ENCODE measurements at regions not wholly inside any gene's neighbourhood (a gene's known extent, or its start where the extent isn't known, plus 50 kb on each side); places are given as distances from the start of the nearest gene placed in this dataset.

DNA sequence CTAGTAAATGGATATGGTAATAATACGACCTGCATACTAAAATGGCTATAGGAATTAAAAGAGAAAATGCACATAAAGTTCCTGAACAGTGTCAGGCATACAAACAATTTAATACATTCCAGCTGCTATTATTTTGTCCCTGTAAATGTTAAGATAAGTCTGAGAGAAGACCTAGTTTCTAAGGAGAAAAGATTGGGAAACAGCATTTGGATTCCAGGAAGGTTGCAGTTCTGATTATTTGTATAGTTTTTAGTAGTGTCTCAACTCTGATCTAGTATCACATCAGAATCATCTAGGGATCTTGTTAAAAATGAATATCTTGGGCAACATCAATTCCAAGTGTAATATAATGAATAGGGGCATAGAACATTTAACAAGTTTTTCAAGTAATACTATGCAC lies 905.7 kb downstream of the NSUN3 start:
- DNase-seq (ENCODE audit: low spot score) (no peak), FAIRE-seq (no peak)

GRCh38 chr3:94972066-94972465 lies 909.2 kb downstream of the NSUN3 start:
- no peak for FAIRE-seq
- DNase-seq (ENCODE audit: low spot score), result no peak

- FAIRE-seq, result no peak
- no peak for DNase-seq (ENCODE audit: low spot score)
These were observed 915.2 kb downstream of the NSUN3 start for GRCh38 chr3:94978084-94978483.

DNA sequence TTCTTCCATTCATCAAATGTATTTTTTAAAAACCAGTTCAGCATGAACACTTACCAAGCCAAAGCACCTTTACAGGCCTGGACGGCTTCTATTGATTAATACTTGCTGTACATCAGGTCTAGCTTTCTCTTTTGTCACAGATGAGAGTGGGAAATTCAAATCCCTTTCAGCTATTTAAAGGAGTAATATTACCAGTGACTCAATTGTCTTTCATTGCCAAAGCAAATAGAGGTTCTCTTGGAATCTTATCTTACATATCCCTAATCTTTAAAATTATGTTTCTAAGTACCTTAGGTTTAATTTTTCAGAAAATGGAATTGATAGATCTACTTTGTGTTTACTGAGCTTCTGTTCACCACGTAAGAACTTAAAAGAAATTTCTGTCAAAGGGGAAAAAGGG lies 922.9 kb downstream of the NSUN3 start:
- no peak for FAIRE-seq

DNA sequence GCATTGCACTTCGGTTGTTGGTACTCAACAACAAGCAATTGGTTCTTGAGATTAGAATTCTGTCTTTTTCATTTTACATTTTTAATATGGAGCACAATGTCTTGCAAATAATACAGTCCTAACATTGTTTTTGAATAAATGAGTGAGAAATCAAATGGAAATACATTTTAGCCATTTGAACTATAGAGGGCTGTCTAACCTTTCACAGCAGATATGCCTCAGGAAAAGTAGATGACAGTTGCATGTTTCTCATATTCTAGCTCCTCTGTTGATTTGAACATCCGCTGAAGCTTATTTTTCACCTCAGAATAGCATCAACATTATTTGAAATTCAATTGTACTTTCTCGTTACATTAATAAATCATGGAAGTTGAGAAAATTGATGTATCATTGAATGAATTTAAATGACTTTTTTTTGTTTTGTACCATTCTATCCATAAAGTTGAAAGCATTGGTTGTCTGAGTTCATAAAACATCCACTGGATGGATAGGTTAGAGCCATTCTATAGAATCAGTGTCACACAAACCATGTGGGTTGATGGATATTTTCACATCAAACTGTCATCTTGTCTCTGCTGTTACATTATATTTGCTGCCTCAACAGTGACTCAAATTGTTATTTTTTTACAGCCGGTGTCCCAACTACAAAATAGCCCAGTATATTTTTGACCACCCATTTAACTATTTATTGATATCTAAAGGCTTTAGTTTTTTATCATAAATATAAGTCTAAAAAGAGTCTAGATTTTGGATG lies 928.3 kb downstream of the NSUN3 start:
- DNase-seq (ENCODE audit: low spot score) (no peak), FAIRE-seq (no peak)

More for the DNA sequence above, 922.9 kb downstream of the NSUN3 start:
- no peak for DNase-seq (ENCODE audit: low spot score)

DNA sequence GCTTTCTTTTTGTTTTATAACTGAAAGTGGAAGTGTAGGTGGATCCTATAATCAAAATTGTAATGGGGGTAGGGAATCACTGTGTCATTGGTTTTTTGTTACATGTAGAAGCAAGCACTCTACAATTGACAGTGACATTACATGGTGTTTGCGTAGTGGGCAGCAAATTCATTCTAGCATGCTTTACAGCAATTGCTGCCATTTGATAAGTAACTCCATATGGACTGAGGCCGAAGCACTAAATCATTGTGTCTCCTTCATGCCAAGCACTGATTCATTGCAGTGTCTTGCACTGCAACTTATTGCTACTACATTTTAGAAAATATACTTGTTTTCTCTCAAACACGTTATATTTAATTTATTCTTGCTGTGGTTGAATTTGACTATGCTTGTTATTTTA lies 933.9 kb downstream of the NSUN3 start:
- FAIRE-seq (no peak), DNase-seq (ENCODE audit: low spot score) (no peak)

GRCh38 chr3:95002438-95003046 lies 939.7 kb downstream of the NSUN3 start:
- FAIRE-seq, result no peak
- no peak for DNase-seq (ENCODE audit: low spot score)

- no peak for DNase-seq (ENCODE audit: low spot score)
These were observed 965.8 kb downstream of the NSUN3 start for GRCh38 chr3:95028688-95029087.

GRCh38 chr3:95029644-95030043 lies 966.8 kb downstream of the NSUN3 start:
- DNase-seq (ENCODE audit: low spot score), result no peak
- FAIRE-seq, result no peak

More at GRCh38 chr3:95028688-95029087, 965.8 kb downstream of the NSUN3 start:
- FAIRE-seq, result no peak

- FAIRE-seq (no peak), DNase-seq (ENCODE audit: low spot score) (no peak)
These were observed 973.7 kb downstream of the NSUN3 start for GRCh38 chr3:95036526-95037021.

- DNase-seq (ENCODE audit: low spot score) (no peak), FAIRE-seq (no peak)
These were observed 974.2 kb downstream of the NSUN3 start for GRCh38 chr3:95037097-95037496.

DNA sequence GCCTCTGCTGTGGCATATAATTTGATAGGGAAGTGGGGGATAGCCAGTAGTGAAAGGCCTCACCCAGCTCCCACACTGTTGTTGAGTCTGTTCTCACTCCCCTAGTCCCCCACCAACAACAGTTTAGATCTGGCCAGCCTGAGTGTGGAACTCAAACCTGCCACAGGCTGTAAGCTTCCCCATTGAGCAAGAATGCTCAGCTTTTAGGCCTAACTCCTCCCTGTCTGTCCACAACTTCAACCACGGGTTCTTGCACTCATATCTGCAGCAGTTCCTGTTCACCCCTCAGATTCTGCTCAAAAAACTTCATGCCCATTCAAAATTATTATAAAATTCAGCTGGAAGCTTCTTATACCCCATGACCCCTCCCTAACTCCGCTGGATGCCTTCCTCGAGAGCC lies 975.1 kb downstream of the NSUN3 start:
- DNase-seq (ENCODE audit: low spot score), result no peak
- no peak for FAIRE-seq

GRCh38 chr3:95044101-95044500 lies 981.2 kb downstream of the NSUN3 start:
- DNase-seq (ENCODE audit: low spot score) (no peak), FAIRE-seq (no peak)

GRCh38 chr3:95048564-95048963 lies 985.7 kb downstream of the NSUN3 start:
- DNase-seq (ENCODE audit: low spot score) (peak; percentile 36), FAIRE-seq (peak; percentile 61)

DNA sequence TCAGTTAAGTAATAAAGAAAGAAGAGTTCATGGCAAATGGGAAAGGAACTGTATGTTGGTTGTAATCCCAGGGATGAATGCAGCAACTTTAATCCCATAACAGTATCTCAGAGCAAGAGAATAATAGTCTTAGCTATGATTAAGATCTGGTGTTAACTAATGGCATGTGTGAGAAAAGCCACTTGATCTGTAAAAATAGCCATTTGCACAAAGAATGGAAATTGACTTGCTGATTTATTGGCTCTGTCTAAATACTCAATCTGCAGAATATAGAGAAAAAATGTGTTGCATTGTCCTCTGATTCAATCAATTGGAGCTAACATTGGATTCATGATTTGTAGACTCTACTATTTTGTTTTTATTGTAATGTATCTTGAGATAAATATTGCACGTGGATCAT lies 987.0 kb downstream of the NSUN3 start:
- FAIRE-seq, result no peak

DNA sequence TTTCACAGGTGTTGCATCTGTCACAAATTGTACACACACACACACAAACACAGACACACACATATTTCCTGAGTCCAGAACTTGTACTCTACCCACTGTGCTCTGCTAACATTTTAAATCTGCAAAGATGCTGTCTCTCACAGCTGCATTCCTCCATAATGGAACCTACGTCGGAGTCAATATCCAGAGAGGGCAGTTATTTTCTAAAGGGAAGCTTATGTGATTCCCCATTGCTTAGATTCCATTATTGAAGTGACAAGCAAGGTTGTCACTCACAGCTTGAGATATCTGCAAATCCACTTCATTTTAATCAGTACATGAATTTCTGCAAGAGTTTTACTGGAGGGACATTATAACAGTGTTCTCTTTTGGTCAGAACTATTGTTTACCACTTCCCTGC lies 992.4 kb downstream of the NSUN3 start:
- DNase-seq (ENCODE audit: low spot score) (no peak), FAIRE-seq (no peak)

More for the DNA sequence above, 987.0 kb downstream of the NSUN3 start:
- DNase-seq (ENCODE audit: low spot score), result no peak

GRCh38 chr3:95082191-95082590 lies 1019.3 kb downstream of the NSUN3 start:
- no peak for DNase-seq (ENCODE audit: low spot score)

GRCh38 chr3:95084738-95085137 lies 1021.9 kb downstream of the NSUN3 start:
- DNase-seq (ENCODE audit: low spot score) (no peak), FAIRE-seq (no peak)

More at GRCh38 chr3:95082191-95082590, 1019.3 kb downstream of the NSUN3 start:
- no peak for FAIRE-seq

DNA sequence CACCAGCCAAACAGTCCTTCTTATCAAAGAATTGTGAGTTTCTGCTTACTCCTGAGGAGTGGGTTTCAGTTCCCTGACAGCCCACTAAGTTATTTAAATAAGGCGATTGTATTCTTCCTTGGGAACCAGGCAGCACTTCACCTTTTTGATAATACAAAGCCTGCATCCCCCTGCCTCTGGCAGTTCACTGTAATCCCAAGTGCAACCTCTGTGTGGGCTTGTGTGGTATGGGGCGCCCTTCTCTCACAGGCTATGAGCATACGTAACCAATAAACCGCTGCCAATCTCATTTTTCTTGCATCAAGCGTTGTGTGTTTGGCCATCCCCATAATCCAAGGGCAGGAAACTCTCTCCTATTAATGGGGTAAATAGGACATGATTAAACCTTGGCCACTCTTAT lies 1025.6 kb downstream of the NSUN3 start:
- FAIRE-seq (no peak), DNase-seq (ENCODE audit: low spot score) (no peak)

GRCh38 chr3:95097493-95097892 lies 1034.6 kb downstream of the NSUN3 start:
- no peak for FAIRE-seq
- no peak for DNase-seq (ENCODE audit: low spot score)

DNA sequence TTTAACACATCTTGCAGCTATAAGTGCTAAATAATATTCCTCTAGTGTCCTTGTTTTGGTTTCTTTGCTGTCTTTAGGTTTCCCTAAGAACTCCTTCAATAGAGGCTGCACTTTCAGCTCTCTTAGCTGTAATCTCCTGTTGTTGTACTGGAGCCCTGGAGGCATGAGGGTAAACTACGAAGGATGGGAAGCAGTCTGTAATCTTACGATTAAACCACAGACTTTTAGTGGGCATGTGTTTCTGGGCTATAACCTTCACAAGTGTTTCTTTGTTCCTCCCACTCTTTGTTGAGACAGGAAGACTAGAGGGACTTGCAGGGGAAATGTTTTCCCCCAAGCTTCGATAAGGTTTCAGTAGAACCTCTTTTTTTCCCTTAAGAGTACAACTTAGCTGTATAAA lies 1058.1 kb downstream of the NSUN3 start:
- no peak for FAIRE-seq

GRCh38 chr3:95123104-95123503 lies 1060.2 kb downstream of the NSUN3 start:
- FAIRE-seq, result no peak

More for the DNA sequence above, 1058.1 kb downstream of the NSUN3 start:
- no peak for DNase-seq (ENCODE audit: low spot score)

More at GRCh38 chr3:95123104-95123503, 1060.2 kb downstream of the NSUN3 start:
- DNase-seq (ENCODE audit: low spot score), result no peak
